NCI-H460 (cell line): ENCODE measurements at regions not wholly inside any gene's neighbourhood (a gene's known extent, or its start where the extent isn't known, plus 50 kb on each side); places are given as distances from the start of the nearest gene placed in this dataset.
"Not testable (repeated sequence)": the region's sequence is repeated elsewhere in the genome, so short reads cannot be mapped to it uniquely, and the experiment has no call there.

Source experiments
- DNase-seq: peaks from one replicate; pipeline ENCODE4 v3.0.0-alpha.2; 2016; ENCODE audit warnings: low read depth; ENCODE audit errors: extremely low read depth

- no peak for DNase-seq
Measured at GRCh38 chr9:115838417-115838816, 315.2 kb upstream of the PAPPA start.

- not testable (repeated sequence) for DNase-seq
Measured at GRCh38 chr9:115844433-115844832, 309.2 kb upstream of the PAPPA start.

GRCh38 chr9:115845648-115846312 lies 307.8 kb upstream of the PAPPA start:
- DNase-seq: no peak

GRCh38 chr9:115847216-115847615 lies 306.4 kb upstream of the PAPPA start:
- DNase-seq: no peak

- DNase-seq: no peak
Measured at GRCh38 chr9:115849679-115850412, 303.7 kb upstream of the PAPPA start.

DNA sequence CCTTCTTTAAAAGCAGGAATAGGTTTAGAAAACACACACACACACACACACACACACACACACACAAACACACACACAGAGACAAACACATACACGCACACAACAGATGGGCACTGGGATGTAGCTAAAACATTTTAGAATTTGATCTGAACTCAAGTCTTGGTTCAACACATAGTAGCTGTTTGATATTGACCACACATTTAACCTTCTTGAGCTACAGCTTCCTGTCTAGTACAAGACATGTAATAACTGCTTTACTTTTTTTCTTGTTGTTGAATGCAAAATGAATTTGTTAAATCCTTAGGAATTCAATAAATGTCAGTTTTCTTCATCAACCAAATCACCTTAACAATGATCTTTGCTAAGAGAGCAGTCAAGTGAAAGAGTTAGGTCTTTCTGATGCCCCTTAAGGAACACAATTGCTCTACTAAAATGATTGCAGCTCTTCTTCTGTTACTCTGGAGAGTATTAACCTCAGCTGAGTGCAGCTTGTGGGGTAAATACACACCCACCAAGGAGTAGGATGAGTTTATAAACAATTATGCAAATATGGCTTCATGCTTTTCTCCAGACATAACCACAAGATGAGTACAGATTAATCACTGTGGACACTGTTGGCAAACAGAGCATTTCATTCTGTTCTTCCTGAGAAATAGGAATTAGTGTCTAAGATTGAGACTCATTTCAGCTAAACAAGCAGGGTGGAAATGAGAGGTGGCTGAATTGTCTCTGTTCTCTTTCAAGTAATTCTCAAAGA lies 302.9 kb upstream of the PAPPA start:
- DNase-seq: no peak

GRCh38 chr9:115855458-115856133 lies 298.0 kb upstream of the PAPPA start:
- no peak for DNase-seq

DNA sequence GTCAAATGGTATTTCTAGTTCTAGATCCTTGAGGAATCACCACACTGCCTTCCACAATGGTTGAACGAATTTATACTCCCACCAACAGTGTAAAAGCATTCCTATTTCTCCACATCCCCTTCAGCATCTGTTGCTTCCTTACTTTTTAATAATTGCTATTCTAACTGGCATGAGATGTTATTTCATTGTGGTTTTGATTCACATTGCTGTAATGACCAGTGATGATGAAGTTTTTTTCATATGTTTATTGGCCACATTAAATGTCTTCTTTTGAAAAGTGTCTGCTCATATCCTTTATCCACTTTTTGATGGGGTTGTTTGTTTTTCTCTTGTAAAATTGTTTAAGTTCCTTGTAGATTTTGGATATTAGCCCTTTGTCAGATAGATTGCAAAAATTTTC lies 295.2 kb upstream of the PAPPA start:
- not testable (repeated sequence) for DNase-seq

GRCh38 chr9:115862021-115862420 lies 291.6 kb upstream of the PAPPA start:
- DNase-seq: no peak

GRCh38 chr9:115864581-115864980 lies 289.0 kb upstream of the PAPPA start:
- DNase-seq: no peak

DNA sequence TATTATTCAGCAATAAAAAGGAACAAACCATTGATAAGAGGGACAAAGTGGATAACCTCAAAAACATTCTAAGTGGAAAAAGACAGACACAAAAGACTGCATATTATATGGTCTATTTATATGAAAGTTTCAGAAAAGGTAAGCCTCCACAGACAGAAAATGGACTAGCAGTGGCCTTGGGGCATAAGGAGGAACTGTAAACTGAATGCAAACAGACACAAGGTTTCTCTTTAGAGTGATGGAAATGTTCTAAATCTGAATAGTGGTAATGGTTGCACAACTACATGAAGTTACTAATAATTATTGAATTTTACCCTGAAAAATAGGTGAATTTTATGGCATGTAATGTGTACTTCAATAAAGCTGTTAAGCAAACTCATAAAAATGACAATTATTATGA lies 286.3 kb upstream of the PAPPA start:
- DNase-seq: no peak

DNA sequence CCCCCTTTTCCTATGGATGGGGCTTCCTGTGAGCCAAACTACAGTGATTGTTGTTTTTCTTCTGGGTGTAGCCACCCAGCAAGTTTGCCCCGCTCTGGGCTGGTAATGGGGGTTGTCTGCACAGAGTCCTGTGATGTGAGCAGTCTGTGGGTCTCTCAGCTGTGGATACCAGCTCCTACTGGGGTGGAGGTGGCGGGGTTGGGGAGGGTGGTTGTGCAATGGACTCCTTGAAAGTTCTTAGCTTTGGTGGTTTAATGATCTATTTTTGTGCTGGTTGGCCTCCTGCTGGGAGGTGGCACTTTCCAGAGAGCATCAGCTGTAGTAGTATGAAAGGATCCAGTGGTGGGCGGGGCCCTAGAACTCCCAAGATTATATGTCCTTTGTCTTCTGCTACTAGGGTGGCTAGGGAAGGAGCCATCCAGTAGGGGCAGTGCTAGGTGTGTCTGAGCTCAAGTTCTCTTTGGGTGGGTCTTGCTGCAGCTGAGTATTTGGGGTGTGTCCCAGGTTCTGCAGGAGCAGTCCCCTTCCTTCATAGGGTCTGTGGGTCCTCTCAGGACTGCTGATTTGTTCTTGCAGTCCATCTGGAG lies 275.6 kb upstream of the PAPPA start:
- no peak for DNase-seq

DNA sequence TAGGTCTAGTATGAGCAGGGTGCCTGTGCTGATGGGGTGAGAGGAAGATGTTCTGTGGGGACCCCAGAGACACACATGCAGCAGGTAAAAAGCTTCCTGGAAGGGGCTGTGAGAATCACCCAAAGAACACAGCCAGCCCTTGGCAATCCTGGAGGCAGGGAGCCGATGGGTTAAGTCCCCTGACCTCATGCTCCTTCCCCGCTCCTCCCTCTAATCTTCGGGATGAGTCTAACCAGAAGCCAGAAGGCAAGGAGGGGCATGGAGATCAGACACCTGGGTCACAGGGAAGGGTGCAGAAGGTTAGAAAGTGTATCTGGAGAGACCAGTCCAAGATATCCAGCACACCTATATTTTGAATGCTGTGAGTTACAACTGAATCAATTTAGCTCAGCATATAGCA lies 274.1 kb upstream of the PAPPA start:
- DNase-seq: no peak

DNA sequence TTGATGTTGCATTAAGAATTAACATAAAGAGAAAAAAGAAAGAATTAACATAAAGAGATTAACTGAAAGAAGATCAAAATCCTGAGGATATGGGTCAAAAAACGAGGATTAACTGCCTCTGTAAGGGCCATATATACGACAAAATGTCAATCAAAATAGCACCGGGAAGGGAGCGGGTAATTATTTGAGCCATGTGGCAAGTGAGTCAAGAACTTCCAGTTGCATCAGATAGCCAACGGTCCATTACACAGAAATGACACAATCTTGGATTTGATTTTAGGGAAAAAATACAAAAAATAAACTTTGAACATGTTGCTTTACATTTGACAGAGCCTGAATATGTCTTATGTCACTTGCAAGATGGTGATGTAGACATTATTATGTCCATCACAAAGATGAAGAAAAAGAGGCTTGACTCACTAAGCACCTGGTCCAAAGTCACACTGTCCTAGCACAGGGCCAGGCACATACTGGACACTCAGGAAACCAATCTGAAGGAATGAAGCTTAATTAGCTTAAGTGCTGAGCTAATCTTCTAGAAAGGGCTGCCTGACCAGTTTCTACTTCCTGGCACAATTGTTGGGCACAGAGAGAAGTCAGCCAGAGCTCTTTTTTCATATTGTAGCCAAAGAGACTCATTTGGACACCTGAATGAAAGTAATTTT lies 273.2 kb upstream of the PAPPA start:
- no peak for DNase-seq

- no peak for DNase-seq
Measured at GRCh38 chr9:115882911-115883310, 270.7 kb upstream of the PAPPA start.

DNA sequence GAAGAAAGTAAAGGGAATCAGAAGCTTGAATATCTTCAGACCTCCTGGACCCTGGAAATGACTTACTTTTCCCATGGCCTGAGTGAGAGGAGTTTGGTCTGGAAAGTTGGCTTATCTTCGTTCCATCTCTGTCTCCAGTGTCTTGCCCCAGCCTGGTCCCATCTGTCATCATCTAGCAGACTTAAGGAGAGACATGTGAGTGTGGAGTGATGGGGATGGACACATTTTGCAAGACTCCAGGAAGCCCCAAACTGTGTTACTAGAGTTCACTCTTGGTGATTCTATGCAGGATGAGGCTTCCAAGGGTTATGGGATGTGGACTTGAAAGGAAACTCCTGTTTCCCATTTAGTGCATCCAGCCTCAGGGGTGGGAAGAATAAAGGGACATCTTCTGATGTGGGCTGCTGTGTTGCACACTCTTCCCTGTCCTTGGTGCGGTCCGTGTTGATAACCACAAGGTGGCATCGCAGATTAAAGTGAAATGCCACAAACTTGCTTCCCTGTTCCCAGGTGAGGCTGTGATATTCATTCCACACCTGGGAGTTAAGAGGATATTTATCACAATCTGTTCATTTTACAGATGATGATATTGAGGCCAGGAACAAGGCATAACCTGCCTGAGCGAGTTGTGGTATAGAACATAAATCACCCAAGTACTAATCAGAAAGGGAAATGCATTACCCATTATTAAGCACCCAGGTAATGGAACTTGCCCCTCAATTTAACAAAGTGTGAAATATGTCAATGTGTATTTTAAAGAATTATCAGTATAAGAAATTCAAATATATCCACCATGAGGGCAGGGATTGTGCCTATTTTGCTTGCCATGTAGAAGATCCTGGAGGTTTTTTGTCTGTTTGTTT lies 269.9 kb upstream of the PAPPA start:
- DNase-seq: peak; percentile 66

GRCh38 chr9:115884846-115885245 lies 268.7 kb upstream of the PAPPA start:
- DNase-seq: no peak

DNA sequence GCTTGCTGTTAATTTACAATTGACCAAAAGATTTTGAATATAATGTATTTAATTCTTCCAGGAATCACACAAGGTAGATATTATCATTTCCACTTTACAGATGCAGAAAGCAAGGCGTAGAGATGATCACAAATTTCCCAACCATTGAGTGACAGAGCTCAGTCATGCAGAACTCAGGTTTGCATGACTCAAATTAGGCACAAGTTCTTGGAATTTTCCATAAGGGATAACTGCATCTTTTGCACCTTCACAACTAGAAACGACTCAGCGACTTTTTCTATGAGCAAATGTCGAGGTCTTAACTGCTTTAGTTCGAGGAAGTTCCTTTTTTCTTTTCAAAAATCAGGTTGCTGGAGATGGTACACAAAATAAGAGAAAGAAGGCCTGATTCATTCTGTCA lies 265.5 kb upstream of the PAPPA start:
- no peak for DNase-seq

- DNase-seq: no peak
Measured at GRCh38 chr9:115891929-115892328, 261.7 kb upstream of the PAPPA start.
